A549 (cell line): ENCODE measurements at regions not wholly inside any gene's neighbourhood (a gene's known extent, or its start where the extent isn't known, plus 50 kb on each side); places are given as distances from the start of the nearest gene placed in this dataset.

ENCODE experiments used
- CBX8 ChIP-seq: fragments of 200-600 bp; sonication (generic); IDR thresholded peaks from 2 replicates; pipeline ENCODE4 v1.6.1; 2016
- CEBPB ChIP-seq, 2 experiments: fragments of >200 bp in 1 of 2; sonication (Bioruptor Twin) in 1 of 2; formaldehyde crosslinking in 1 of 2; IDR thresholded peaks; 2 replicates each; pipeline ENCODE4 v1.6.1; 2012 to 2016
- CHD2 ChIP-seq: fragments of 150-350 bp; IDR thresholded peaks from 2 replicates; pipeline ENCODE4 v1.6.1; 2014; ENCODE audit warnings: low read length; ENCODE audit not compliant: partially characterized antibody
- CTCF ChIP-seq: fragments of >200 bp; sonication (Bioruptor Twin); formaldehyde crosslinking; IDR thresholded peaks from 3 replicates; pipeline ENCODE4 v1.5.1; 2016
- EP300 ChIP-seq, 2 experiments: fragments of >200 bp; sonication (Bioruptor Twin); formaldehyde crosslinking; IDR thresholded peaks; 2 replicates in 1 of 2; 3 replicates in 1 of 2; pipeline ENCODE4 v1.6.1; 2016 to 2017
- MYC ChIP-seq: IDR thresholded peaks from 2 replicates; pipeline ENCODE4 v1.6.1; 2012; ENCODE audit warnings: mild to moderate bottlenecking, inconsistent platforms, low read length, improper control_type of control experiment, borderline replicate concordance
- PBX3 ChIP-seq: IDR thresholded peaks from 2 replicates; pipeline ENCODE4 v1.6.1; 2012
- POLR2A ChIP-seq: IDR thresholded peaks from 2 replicates; pipeline ENCODE4 v1.6.1; 2012; ENCODE audit warnings: mild to moderate bottlenecking, low read length
- TF ChIP-seq, protein P1 (sequence below): fragments of 200-600 bp; sonication (generic); IDR thresholded peaks from 2 replicates; pipeline ENCODE4 v1.6.1; 2016; ENCODE audit warnings: antibody characterized with exemption, mild to moderate bottlenecking, moderate library complexity

DNA sequence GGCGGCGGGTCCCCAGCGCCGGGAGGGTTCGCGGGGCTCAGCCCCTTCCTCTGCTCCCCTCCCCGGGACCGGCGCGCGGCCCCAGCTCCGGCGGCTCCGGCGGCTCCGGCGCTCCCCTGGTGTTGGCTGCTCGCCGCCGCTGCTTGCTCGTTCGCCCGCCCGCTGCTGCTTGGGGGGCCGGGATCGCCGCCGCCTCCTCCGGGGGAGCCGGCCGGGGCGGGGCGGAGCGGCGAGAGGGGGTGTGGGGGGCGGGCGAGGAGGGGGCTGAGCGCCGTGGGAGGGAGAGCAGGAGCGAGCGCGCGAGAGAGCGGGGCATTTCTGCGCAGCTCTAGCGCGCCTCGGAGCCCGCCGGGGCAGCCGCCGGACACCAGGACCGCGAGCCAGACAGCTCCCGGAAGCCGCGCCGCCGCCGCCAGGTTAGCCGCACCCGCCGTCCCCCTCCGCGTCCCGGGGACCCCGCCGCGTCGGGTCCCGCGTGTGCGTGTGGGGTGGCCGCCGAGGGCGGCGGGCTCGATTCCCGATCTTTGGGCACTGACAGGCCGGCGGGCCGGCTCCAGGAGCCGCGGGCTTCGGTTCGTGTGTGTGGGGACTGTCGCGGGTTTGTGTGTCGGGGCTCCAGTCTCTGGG, 62.0 kb upstream of the EPB41L1 start:
- TF ChIP-seq CHD2 = no peak
- TF ChIP-seq, protein P1, sequence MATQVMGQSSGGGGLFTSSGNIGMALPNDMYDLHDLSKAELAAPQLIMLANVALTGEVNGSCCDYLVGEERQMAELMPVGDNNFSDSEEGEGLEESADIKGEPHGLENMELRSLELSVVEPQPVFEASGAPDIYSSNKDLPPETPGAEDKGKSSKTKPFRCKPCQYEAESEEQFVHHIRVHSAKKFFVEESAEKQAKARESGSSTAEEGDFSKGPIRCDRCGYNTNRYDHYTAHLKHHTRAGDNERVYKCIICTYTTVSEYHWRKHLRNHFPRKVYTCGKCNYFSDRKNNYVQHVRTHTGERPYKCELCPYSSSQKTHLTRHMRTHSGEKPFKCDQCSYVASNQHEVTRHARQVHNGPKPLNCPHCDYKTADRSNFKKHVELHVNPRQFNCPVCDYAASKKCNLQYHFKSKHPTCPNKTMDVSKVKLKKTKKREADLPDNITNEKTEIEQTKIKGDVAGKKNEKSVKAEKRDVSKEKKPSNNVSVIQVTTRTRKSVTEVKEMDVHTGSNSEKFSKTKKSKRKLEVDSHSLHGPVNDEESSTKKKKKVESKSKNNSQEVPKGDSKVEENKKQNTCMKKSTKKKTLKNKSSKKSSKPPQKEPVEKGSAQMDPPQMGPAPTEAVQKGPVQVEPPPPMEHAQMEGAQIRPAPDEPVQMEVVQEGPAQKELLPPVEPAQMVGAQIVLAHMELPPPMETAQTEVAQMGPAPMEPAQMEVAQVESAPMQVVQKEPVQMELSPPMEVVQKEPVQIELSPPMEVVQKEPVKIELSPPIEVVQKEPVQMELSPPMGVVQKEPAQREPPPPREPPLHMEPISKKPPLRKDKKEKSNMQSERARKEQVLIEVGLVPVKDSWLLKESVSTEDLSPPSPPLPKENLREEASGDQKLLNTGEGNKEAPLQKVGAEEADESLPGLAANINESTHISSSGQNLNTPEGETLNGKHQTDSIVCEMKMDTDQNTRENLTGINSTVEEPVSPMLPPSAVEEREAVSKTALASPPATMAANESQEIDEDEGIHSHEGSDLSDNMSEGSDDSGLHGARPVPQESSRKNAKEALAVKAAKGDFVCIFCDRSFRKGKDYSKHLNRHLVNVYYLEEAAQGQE = no peak
- TF ChIP-seq CTCF = no peak
- TF ChIP-seq CEBPB (IDR thresholded peaks at IDR 0.05) = no peak
- no peak for TF ChIP-seq POLR2A
- TF ChIP-seq MYC = no peak
- no peak for TF ChIP-seq EP300 (IDR thresholded peaks at IDR 0.05)
- TF ChIP-seq PBX3 = no peak
- TF ChIP-seq CBX8 = no peak
